T-helper 1 cell treated with Interleukin-12 subunit alpha and Interleukin-12 subunit beta and Interleukin-4 antibody, amounts not matched to agents 30 μg/mL and 1 μg/mL, for 36 hours (primary cell): ENCODE measurements at regions not wholly inside any gene's neighbourhood (a gene's known extent, or its start where the extent isn't known, plus 50 kb on each side); places are given as distances from the start of the nearest gene placed in this dataset.

Source experiments
- H3K27ac Mint-ChIP-seq: one replicate; pipeline ENCODE4 v1.8.0; 2021; ENCODE audit warnings: mild to moderate bottlenecking, mixed read lengths
- H3K27me3 Mint-ChIP-seq: one replicate; pipeline ENCODE4 v1.8.0; 2021; ENCODE audit warnings: low read depth, mixed read lengths
- H3K36me3 Mint-ChIP-seq: one replicate; pipeline ENCODE4 v1.8.0; 2021; ENCODE audit warnings: low read depth, mixed read lengths
- H3K4me1 Mint-ChIP-seq: one replicate; pipeline ENCODE4 v1.8.0; 2021; ENCODE audit warnings: low read depth, mixed read lengths
- H3K4me3 Mint-ChIP-seq: one replicate; pipeline ENCODE4 v1.8.0; 2021; ENCODE audit warnings: mild to moderate bottlenecking, moderate library complexity, mixed read lengths
- H3K9me3 Mint-ChIP-seq: one replicate; pipeline ENCODE4 v1.8.0; 2021; ENCODE audit warnings: mixed read lengths

- Mint-ChIP-seq H3K27ac (no peak overlapping the region), H3K36me3 (no peaks in the 10 kb centered on the region), H3K27me3 (no peaks in the 10 kb centered on the region), H3K4me3 (no peak overlapping the region), H3K4me1 (no peaks in the 10 kb centered on the region), H3K9me3 (peaks cover 25% of the 10 kb centered on the region)
These were observed 595.6 kb upstream of the TENM3 start for GRCh38 chr4:181647396-181648147.

- H3K4me3 Mint-ChIP-seq, result no peak overlapping the region
- H3K9me3 Mint-ChIP-seq, result peaks cover 26% of the 10 kb centered on the region
- no peaks in the 10 kb centered on the region for H3K27me3 Mint-ChIP-seq
These were observed 593.0 kb upstream of the TENM3 start for GRCh38 chr4:181650033-181650825.

GRCh38 chr4:181656748-181657147 is 586.5 kb upstream of the TENM3 start:
- no peak overlapping the region for H3K4me3 Mint-ChIP-seq
- no peak overlapping the region for H3K27ac Mint-ChIP-seq
- no peaks in the 10 kb centered on the region for H3K36me3 Mint-ChIP-seq
- H3K9me3 Mint-ChIP-seq, result peaks cover 20% of the 10 kb centered on the region
- H3K4me1 Mint-ChIP-seq, result no peaks in the 10 kb centered on the region
- no peaks in the 10 kb centered on the region for H3K27me3 Mint-ChIP-seq

More at GRCh38 chr4:181650033-181650825, 593.0 kb upstream of the TENM3 start:
- Mint-ChIP-seq H3K36me3 (no peaks in the 10 kb centered on the region), H3K27ac (no peak overlapping the region), H3K4me1 (no peaks in the 10 kb centered on the region)

GRCh38 chr4:181659202-181659601 is 584.0 kb upstream of the TENM3 start:
- peaks cover 12% of the 10 kb centered on the region for H3K9me3 Mint-ChIP-seq
- no peaks in the 10 kb centered on the region for H3K4me1 Mint-ChIP-seq
- no peak overlapping the region for H3K4me3 Mint-ChIP-seq
- H3K27me3 Mint-ChIP-seq, result no peaks in the 10 kb centered on the region
- H3K27ac Mint-ChIP-seq, result no peak overlapping the region
- H3K36me3 Mint-ChIP-seq, result no peaks in the 10 kb centered on the region

GRCh38 chr4:181659876-181660275 is 583.3 kb upstream of the TENM3 start:
- Mint-ChIP-seq H3K27ac (no peak overlapping the region), H3K36me3 (no peaks in the 10 kb centered on the region), H3K4me1 (no peaks in the 10 kb centered on the region), H3K9me3 (peaks cover 9% of the 10 kb centered on the region), H3K27me3 (no peaks in the 10 kb centered on the region), H3K4me3 (no peak overlapping the region)

- H3K36me3 Mint-ChIP-seq, result no peaks in the 10 kb centered on the region
- H3K27ac Mint-ChIP-seq, result no peak overlapping the region
- peaks cover 4% of the 10 kb centered on the region for H3K9me3 Mint-ChIP-seq
- no peaks in the 10 kb centered on the region for H3K4me1 Mint-ChIP-seq
- H3K27me3 Mint-ChIP-seq, result no peaks in the 10 kb centered on the region
- no peak overlapping the region for H3K4me3 Mint-ChIP-seq
These were observed 582.1 kb upstream of the TENM3 start for GRCh38 chr4:181661090-181661489.

GRCh38 chr4:181661923-181662322 is 581.3 kb upstream of the TENM3 start:
- no peak overlapping the region for H3K27ac Mint-ChIP-seq
- H3K4me1 Mint-ChIP-seq, result no peaks in the 10 kb centered on the region
- no peak overlapping the region for H3K4me3 Mint-ChIP-seq
- no peaks in the 10 kb centered on the region for H3K9me3 Mint-ChIP-seq
- H3K27me3 Mint-ChIP-seq, result no peaks in the 10 kb centered on the region
- no peaks in the 10 kb centered on the region for H3K36me3 Mint-ChIP-seq

GRCh38 chr4:181662383-181662782 is 580.8 kb upstream of the TENM3 start:
- Mint-ChIP-seq H3K27me3 (no peaks in the 10 kb centered on the region), H3K36me3 (no peaks in the 10 kb centered on the region), H3K4me3 (no peak overlapping the region), H3K4me1 (no peaks in the 10 kb centered on the region), H3K27ac (no peak overlapping the region), H3K9me3 (no peaks in the 10 kb centered on the region)

- no peak overlapping the region for H3K4me3 Mint-ChIP-seq
- H3K36me3 Mint-ChIP-seq, result no peaks in the 10 kb centered on the region
- no peak overlapping the region for H3K27ac Mint-ChIP-seq
- H3K4me1 Mint-ChIP-seq, result no peaks in the 10 kb centered on the region
- H3K9me3 Mint-ChIP-seq, result no peaks in the 10 kb centered on the region
- H3K27me3 Mint-ChIP-seq, result no peaks in the 10 kb centered on the region
These were observed 572.7 kb upstream of the TENM3 start for GRCh38 chr4:181670506-181670905.

- Mint-ChIP-seq H3K27ac (no peak overlapping the region), H3K4me3 (no peak overlapping the region)
These were observed 571.5 kb upstream of the TENM3 start for GRCh38 chr4:181671672-181672071.

GRCh38 chr4:181672751-181673150 is 570.5 kb upstream of the TENM3 start:
- no peaks in the 10 kb centered on the region for H3K36me3 Mint-ChIP-seq
- H3K27ac Mint-ChIP-seq, result no peak overlapping the region
- H3K4me3 Mint-ChIP-seq, result no peak overlapping the region
- no peaks in the 10 kb centered on the region for H3K27me3 Mint-ChIP-seq
- no peaks in the 10 kb centered on the region for H3K9me3 Mint-ChIP-seq
- H3K4me1 Mint-ChIP-seq, result no peaks in the 10 kb centered on the region

More at GRCh38 chr4:181671672-181672071, 571.5 kb upstream of the TENM3 start:
- Mint-ChIP-seq H3K36me3 (no peaks in the 10 kb centered on the region), H3K4me1 (no peaks in the 10 kb centered on the region), H3K27me3 (no peaks in the 10 kb centered on the region), H3K9me3 (no peaks in the 10 kb centered on the region)

GRCh38 chr4:181674315-181674875 is 568.8 kb upstream of the TENM3 start:
- Mint-ChIP-seq H3K36me3 (no peaks in the 10 kb centered on the region), H3K27ac (no peak overlapping the region), H3K27me3 (no peaks in the 10 kb centered on the region), H3K4me3 (no peak overlapping the region), H3K4me1 (no peaks in the 10 kb centered on the region), H3K9me3 (no peaks in the 10 kb centered on the region)

GRCh38 chr4:181676546-181676945 is 566.7 kb upstream of the TENM3 start:
- no peak overlapping the region for H3K27ac Mint-ChIP-seq
- no peak overlapping the region for H3K4me3 Mint-ChIP-seq
- H3K9me3 Mint-ChIP-seq, result no peaks in the 10 kb centered on the region
- H3K27me3 Mint-ChIP-seq, result no peaks in the 10 kb centered on the region
- H3K36me3 Mint-ChIP-seq, result no peaks in the 10 kb centered on the region
- H3K4me1 Mint-ChIP-seq, result no peaks in the 10 kb centered on the region

- Mint-ChIP-seq H3K27ac (no peak overlapping the region), H3K9me3 (no peaks in the 10 kb centered on the region), H3K4me3 (no peak overlapping the region), H3K36me3 (no peaks in the 10 kb centered on the region), H3K27me3 (no peaks in the 10 kb centered on the region), H3K4me1 (no peaks in the 10 kb centered on the region)
These were observed 566.0 kb upstream of the TENM3 start for GRCh38 chr4:181677201-181677600.

- Mint-ChIP-seq H3K9me3 (no peaks in the 10 kb centered on the region), H3K27ac (no peak overlapping the region), H3K4me1 (no peaks in the 10 kb centered on the region), H3K27me3 (no peaks in the 10 kb centered on the region), H3K4me3 (no peak overlapping the region), H3K36me3 (no peaks in the 10 kb centered on the region)
These were observed 565.6 kb upstream of the TENM3 start for GRCh38 chr4:181677621-181678020.
